Panc1 (cell line): ENCODE measurements at regions not wholly inside any gene's neighbourhood (a gene's known extent, or its start where the extent isn't known, plus 50 kb on each side); places are given as distances from the start of the nearest gene placed in this dataset.

Experiments
- CTCF ChIP-seq: fragments of 450-650 bp; IDR thresholded peaks from 2 replicates; pipeline ENCODE4 v1.5.1; 2017; ENCODE audit warnings: mild to moderate bottlenecking
- POLR2AphosphoS5 ChIP-seq: IDR thresholded peaks from 2 replicates; pipeline ENCODE4 v1.6.1; 2012; ENCODE audit warnings: mild to moderate bottlenecking, low read depth, low read length, moderate library complexity
- REST ChIP-seq, 2 experiments: IDR thresholded peaks; 2 replicates each; pipeline ENCODE4 v1.6.1; 2011 to 2012; ENCODE audit warnings: low read depth in 2 of 2, control low read depth in 1 of 2, low read length in 1 of 2, mild to moderate bottlenecking in 1 of 2, moderate library complexity in 1 of 2; ENCODE audit not compliant: insufficient read depth in 1 of 2

DNA sequence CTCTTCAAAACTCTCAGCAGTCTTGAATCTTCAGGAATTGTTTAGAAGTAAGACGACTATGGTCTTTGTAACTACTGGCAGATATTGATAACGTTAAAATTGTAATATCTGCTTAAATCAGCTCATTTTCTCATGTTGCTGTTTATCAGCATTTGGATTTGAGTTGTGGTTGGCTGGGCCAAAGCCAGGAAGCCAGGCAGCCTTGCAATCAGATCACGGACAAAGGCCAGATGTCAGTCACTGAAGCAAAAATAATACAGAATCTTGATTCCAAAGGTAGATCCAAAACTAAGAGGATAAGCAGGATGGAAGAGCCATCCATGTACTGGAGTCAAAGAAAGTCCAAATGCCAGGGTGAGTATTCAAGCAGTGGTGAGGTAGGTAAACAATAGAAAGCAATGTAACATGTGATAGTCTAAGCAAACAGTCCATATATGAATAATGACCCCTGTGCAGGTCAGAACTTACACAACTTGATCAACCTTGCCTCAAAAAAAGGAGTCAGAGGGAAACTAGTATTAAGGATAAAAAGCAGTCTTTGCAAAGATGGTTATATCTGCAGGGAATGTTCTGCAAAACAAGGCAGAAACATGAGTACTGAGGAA is 95.8 kb upstream of the RAP1B start:
- no peak for TF ChIP-seq CTCF
- TF ChIP-seq POLR2AphosphoS5 = no peak
- no peak for TF ChIP-seq REST (IDR thresholded peaks at IDR 0.05; ENCODE audit: insufficient read depth in 1 of 2, low read depth in 2 of 2, low read length in 1 of 2)
